ENCODE measurements at regions not wholly inside any gene's neighbourhood (a gene's known extent, or its start where the extent isn't known, plus 50 kb on each side); places are given as distances from the start of the nearest gene placed in this dataset.

- no peak for FAIRE-seq
- no peak overlapping the region for H2AFZ ChIP-seq (ENCODE audit: low read depth, low read length)
- no peaks in the 10 kb centered on the region for H3K36me3 ChIP-seq (ENCODE audit: control insufficient read depth in 2 of 2, extremely low read depth in 1 of 2, insufficient read depth in 2 of 2, low read length in 2 of 2)
- ChIA-PET CTCF (no interaction called here), POLR2A (no interaction called here)
- no peak for TF ChIP-seq GATA2 (IDR thresholded peaks at IDR 0.05; ENCODE audit: insufficient read depth, insufficient read length, low read depth, low read length)
- no peak for TF ChIP-seq CTCF (IDR thresholded peaks at IDR 0.05; ENCODE audit: extremely low read depth in 1 of 2, insufficient read depth in 1 of 2, low read depth in 1 of 2, low read length in 2 of 2)
- no peak for TF ChIP-seq MYC (IDR thresholded peaks at IDR 0.05; ENCODE audit: low read depth, low read length)
- no peak for TF ChIP-seq FOS (IDR thresholded peaks at IDR 0.05; ENCODE audit: borderline replicate concordance, insufficient read depth, low read length)
- no peak for TF ChIP-seq JUN (IDR thresholded peaks at IDR 0.05; ENCODE audit: borderline replicate concordance, insufficient read depth, insufficient read length, low read depth)
- TF ChIP-seq POLR2A (IDR thresholded peaks at IDR 0.05; ENCODE audit: low read depth, low read length): no peak
- TF ChIP-seq EZH2 (IDR thresholded peaks at IDR 0.05; ENCODE audit: borderline replicate concordance, low read depth, low read length, severe bottlenecking): no peak
- TF ChIP-seq POLR2AphosphoS5 (IDR thresholded peaks at IDR 0.05; ENCODE audit: insufficient read depth, low read depth, low read length): no peak
- no peak for TF ChIP-seq MAX (IDR thresholded peaks at IDR 0.05; ENCODE audit: insufficient read depth, insufficient read length)
- H3K79me2 ChIP-seq (ENCODE audit: control insufficient read depth, insufficient read depth, low read length): no peaks in the 10 kb centered on the region
- H3K9me3 ChIP-seq (replicated peaks; ENCODE audit: control insufficient read depth, insufficient read depth, low read length): no peaks in the 10 kb centered on the region
- peaks cover 18% of the 10 kb centered on the region for H3K4me1 ChIP-seq (ENCODE audit: control insufficient read depth, extremely low read depth, insufficient read depth, low read length)
- H3K9ac ChIP-seq (replicated peaks; ENCODE audit: extremely low read depth, insufficient read depth, low read length): no peak overlapping the region
- intact Hi-C loops (cut with micrococcal nuclease): no loop called here
- no peak overlapping the region for H3K4me3 ChIP-seq (replicated peaks in 1 of 3; ENCODE audit: insufficient read depth in 1 of 3, low read depth in 1 of 3, low read length in 3 of 3)
- no peaks in the 10 kb centered on the region for H3K9me1 ChIP-seq (replicated peaks; ENCODE audit: control insufficient read depth, extremely low read depth, insufficient read depth, low read length)
- no peak overlapping the region for H3K27ac ChIP-seq (ENCODE audit: insufficient read depth, low read depth, low read length)
- no peaks in the 10 kb centered on the region for H4K20me1 ChIP-seq (replicated peaks; ENCODE audit: control insufficient read depth, extremely low read depth, insufficient read depth, low read length)
- no peaks in the 10 kb centered on the region for H3K27me3 ChIP-seq (ENCODE audit: control insufficient read depth in 2 of 2, insufficient read depth in 2 of 2, low read length in 2 of 2)
- dilution Hi-C loops (cut with MboI; ENCODE audit: extremely low pct_ligation_motif_present, low sequenced_read_pairs): no loop called here
- BruUV-seq (replicated peaks): no TSS peak
- H3K4me2 ChIP-seq (ENCODE audit: insufficient read depth, low read length): no peak overlapping the region
- peak; percentile 41 for DNase-seq (ENCODE audit: low read depth, low spot score)
These were observed 233.0 kb upstream of the CEP162 start for GRCh38 chr6:84460491-84460890.
